K562 (cell line): ENCODE measurements at regions not wholly inside any gene's neighbourhood (a gene's known extent, or its start where the extent isn't known, plus 50 kb on each side); places are given as distances from the start of the nearest gene placed in this dataset.

Source experiments
- FOXJ2 ChIP-seq: fragments of 200-800 bp; sonication (Bioruptor generic); IDR thresholded peaks from 2 replicates; pipeline ENCODE4 v1.6.1; 2016; ENCODE audit warnings: missing genetic modification characterization, missing compliant biosample characterization
- FOXJ3 ChIP-seq: sonication (generic); formaldehyde crosslinking; IDR thresholded peaks from 2 replicates; pipeline ENCODE4 v1.4.0; 2020; ENCODE audit warnings: mild to moderate bottlenecking, missing genetic modification reagents
- GABPB1 ChIP-seq: sonication (generic); formaldehyde crosslinking; IDR thresholded peaks from 2 replicates; pipeline ENCODE4 v1.8.0; 2022; ENCODE audit warnings: mild to moderate bottlenecking, missing genetic modification reagents
- HMG20A ChIP-seq: fragments of 450-650 bp; formaldehyde crosslinking; conservative IDR thresholded peaks from 2 replicates; pipeline ENCODE4 v1.4.0; 2020; ENCODE audit warnings: mild to moderate bottlenecking, mixed read lengths
- MITF ChIP-seq: IDR thresholded peaks from 2 replicates; pipeline ENCODE4 v1.6.1; 2014; ENCODE audit warnings: antibody characterized with exemption
- MNT ChIP-seq, 2 experiments: fragments of 450-650 bp; conservative IDR thresholded peaks; 2 replicates each; pipeline ENCODE4 v1.6.1; 2017; ENCODE audit warnings: mild to moderate bottlenecking in 2 of 2, moderate library complexity in 2 of 2
- PHF8 ChIP-seq: fragments of 200-600 bp; sonication (generic); IDR thresholded peaks from 2 replicates; pipeline ENCODE4 v1.6.1; 2012; ENCODE audit warnings: mixed run types, mild to moderate bottlenecking, inconsistent platforms, low read length, moderate library complexity, borderline replicate concordance
- POLR2A ChIP-seq: fragments of 450-650 bp; conservative IDR thresholded peaks from 2 replicates; pipeline ENCODE4 v1.6.1; 2016
- PRDM10 ChIP-seq: fragments of 450-650 bp; IDR thresholded peaks from 2 replicates; pipeline ENCODE4 v1.6.1; 2018; ENCODE audit not compliant: partially characterized antibody
- RB1 ChIP-seq: fragments of 450-650 bp; IDR thresholded peaks from 2 replicates; pipeline ENCODE4 v1.6.1; 2017; ENCODE audit warnings: low read depth, mild to moderate bottlenecking
- SAP30 ChIP-seq: fragments of 200-600 bp; sonication (generic); IDR thresholded peaks from 2 replicates; pipeline ENCODE4 v1.6.1; 2012; ENCODE audit warnings: borderline replicate concordance, low read depth, mild to moderate bottlenecking, moderate library complexity, low read length, control low read depth, inconsistent platforms; ENCODE audit not compliant: insufficient read depth, poor library complexity, severe bottlenecking
- SP2 ChIP-seq: IDR thresholded peaks from 2 replicates; pipeline ENCODE4 v1.6.1; 2011; ENCODE audit warnings: mild to moderate bottlenecking, low read depth, low read length, moderate library complexity; ENCODE audit not compliant: poor library complexity, severe bottlenecking; ENCODE audit errors: extremely low read depth
- SPI1 ChIP-seq: IDR thresholded peaks from 2 replicates; pipeline ENCODE4 v1.6.1; 2011; ENCODE audit warnings: low read depth, low read length, control low read depth, borderline replicate concordance
- SREBF2 ChIP-seq: sonication (generic); formaldehyde crosslinking; IDR thresholded peaks from 2 replicates; pipeline ENCODE4 v1.4.0; 2020; ENCODE audit warnings: mild to moderate bottlenecking, missing genetic modification reagents
- TFAP4 ChIP-seq: sonication (generic); formaldehyde crosslinking; IDR thresholded peaks from 2 replicates; pipeline ENCODE4 v1.8.0; 2022; ENCODE audit warnings: missing genetic modification reagents, mild to moderate bottlenecking, moderate library complexity, borderline replicate concordance
- ZBTB12 ChIP-seq: fragments of 250-450 bp; sonication (Bioruptor Pico); IDR thresholded peaks from 2 replicates; pipeline ENCODE4 v1.4.0; 2020
- ZFX ChIP-seq: sonication (generic); formaldehyde crosslinking; IDR thresholded peaks from 2 replicates; pipeline ENCODE4 v1.8.0; 2022; ENCODE audit warnings: mild to moderate bottlenecking, missing genetic modification reagents, moderate library complexity
- ZNF224 ChIP-seq: sonication (generic); formaldehyde crosslinking; IDR thresholded peaks from 2 replicates; pipeline ENCODE4 v1.8.0; 2022; ENCODE audit warnings: mild to moderate bottlenecking, missing genetic modification reagents

- TF ChIP-seq SREBF2 (CRISPR knock-in tag) = no peak
- no peak for TF ChIP-seq FOXJ3
- TF ChIP-seq MNT (conservative IDR thresholded peaks at IDR 0.05) = peak in 1 of 2 experiments; percentile 77; a peak in 2 of 4 replicates
- TF ChIP-seq GABPB1 (CRISPR knock-in tag) = peak; percentile 67; the same call in 1 of the 2 replicates
- no peak for TF ChIP-seq FOXJ2 (tag)
- TF ChIP-seq POLR2A = peak; percentile 83
- TF ChIP-seq TFAP4 (CRISPR knock-in tag) = peak; percentile 80; the same call in 1 of the 2 replicates
- peak; percentile 22; the same call in 1 of the 2 replicates for TF ChIP-seq ZFX (CRISPR knock-in tag)
- TF ChIP-seq PRDM10 = peak; percentile 96
- 0 out of 2 replicates have a peak, but pooled peaks have one; percentile 30 for TF ChIP-seq ZNF224 (CRISPR knock-in tag)
- TF ChIP-seq SP2 = peak; percentile 52
- no peak for TF ChIP-seq MITF
- 0 out of 2 replicates have a peak, but pooled peaks have one; percentile 14 for TF ChIP-seq SPI1
- TF ChIP-seq RB1 = peak; percentile 32; the same call in 1 of the 2 replicates
- no peak for TF ChIP-seq HMG20A (CRISPR knock-in tag)
- peak; percentile 21 for TF ChIP-seq SAP30
- TF ChIP-seq PHF8 = peak; percentile 82; the same call in 1 of the 2 replicates
- peak; percentile 93 for TF ChIP-seq ZBTB12
Observed at GRCh38 chr13:64075543-64076271, 2660.1 kb upstream of the PCDH20 start (continued).
